NCI-H526 (cell line): ENCODE measurements at regions not wholly inside any gene's neighbourhood (a gene's known extent, or its start where the extent isn't known, plus 50 kb on each side); places are given as distances from the start of the nearest gene placed in this dataset.
"Not testable (repeated sequence)": the region's sequence is repeated elsewhere in the genome, so short reads cannot be mapped to it uniquely, and the experiment has no call there.

Experiments used
- DNase-seq, 2 experiments: peaks; one replicate each; lab custom pipeline; 2025; lab: John Stamatoyannopoulos, UW

DNA sequence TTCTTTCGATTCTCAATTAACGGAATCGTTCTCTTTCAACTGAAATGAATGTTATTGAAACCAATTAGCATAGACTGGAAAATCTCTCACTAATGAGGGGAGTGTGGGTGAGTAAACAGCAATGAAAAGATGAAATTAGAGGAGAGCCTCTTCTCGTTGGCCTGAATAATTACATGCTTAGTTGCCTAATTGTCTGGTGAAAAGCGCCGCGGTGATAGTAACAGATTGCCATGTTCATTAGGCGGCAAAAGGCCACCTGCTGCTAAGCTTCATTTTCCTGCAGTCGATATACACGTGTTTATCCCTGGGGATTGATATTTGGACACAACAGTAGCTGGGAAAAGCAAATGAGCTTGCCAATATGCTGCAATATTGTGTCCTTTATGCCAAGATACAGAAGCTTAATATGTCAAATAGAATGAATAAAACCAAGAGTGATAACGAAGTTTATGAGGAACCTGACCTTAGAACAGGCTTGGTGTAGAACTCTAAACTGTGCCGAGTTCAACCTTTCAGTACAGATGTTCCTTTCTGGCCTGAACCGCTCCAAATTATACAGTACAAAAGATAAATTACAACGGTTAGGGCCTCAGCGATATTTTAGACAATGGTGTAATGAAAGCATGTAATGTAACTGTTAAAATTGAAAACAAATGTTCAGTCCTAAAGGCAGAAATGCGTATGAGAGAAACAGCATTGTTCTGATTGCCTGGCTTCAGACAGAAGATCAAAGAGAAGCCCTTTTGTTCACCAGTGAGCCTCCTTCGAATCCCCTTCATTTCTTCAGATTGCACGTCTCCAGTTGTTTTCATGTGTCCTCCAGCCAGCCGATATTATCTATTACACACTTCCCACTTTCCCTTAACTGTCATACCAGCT, 185.2 kb downstream of the SHOX2 start:
- DNase-seq, result peak in 1 of 2 experiments; percentile 45

DNA sequence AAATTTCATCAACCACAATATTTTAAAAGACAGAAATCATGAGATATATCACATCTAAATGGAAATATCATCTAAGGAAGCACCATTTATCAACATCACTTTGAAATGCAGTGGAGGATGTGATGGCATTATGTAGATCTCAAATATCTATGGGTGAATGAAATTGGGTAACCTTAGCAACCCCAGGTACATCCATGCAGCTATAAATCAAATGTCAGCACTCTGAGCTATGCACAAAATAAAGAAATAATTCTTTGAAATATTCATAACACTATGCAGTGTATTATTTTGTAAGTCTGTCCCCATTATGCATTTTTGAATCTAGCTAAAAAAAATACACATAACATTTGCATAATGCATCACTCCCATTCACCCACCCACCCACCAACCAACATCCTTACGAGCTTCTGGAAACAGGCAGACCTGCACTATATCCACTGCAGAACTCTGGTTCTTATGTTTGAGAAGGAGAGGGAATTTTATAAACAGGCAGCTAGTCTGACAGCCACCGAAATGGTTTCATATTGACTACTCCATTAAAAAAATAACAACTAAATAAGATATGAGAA, 186.8 kb downstream of the SHOX2 start:
- no peak for DNase-seq

DNA sequence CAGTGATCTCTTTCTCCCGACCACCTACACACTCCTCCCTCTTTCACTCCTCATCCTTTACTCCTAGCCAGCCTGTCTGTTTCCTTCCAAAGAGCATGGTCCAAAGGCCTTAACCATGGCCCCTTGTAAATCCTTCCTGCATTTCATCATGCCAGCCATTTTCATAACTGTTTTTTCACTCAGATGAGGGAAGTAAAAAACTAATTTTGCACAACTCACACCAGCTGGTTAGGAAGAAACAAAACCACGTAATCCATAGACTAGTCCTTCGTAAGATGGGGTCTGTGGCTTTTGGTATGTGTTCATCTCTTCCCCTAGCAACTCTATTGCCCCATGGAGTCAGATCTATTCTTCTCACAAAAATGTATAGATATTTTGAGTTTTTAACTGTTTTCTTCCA, 187.8 kb downstream of the SHOX2 start:
- DNase-seq, result no peak

DNA sequence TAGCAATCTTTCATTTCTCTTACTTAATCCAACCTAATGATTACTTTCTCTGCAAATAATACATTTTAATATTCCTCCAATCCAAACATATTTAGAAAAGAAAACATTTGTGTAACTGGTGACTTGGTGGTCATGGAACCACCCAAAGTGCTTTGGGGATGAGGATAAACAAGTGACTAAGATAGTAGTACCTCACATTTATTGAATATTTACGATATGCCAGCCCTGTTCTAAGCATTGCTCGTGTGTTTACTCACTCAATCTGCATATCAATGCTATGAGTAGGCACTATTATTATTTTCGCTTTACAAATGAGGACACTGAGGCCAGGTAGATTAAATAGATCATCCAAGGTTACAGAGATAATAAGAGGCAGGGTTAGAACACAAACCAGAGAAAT, 189.5 kb downstream of the SHOX2 start:
- DNase-seq, result no peak

DNA sequence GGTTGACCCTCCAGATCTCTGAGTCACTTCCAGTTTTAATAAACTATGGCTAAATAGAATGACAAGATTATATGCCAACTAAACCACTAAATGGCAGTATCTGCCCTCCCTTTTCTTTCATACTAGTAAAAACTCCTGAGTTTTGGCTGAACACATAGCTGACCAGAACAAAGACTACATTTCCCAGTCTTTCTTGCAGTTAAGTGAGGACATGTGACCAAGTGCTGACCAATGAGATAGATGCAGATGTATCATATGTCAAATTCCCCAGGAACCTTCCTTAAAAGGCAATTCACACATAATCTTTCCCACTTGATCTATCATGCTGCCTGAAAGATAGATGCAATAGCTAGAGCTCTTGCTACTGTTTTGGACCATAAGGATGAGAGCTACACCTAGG, 191.3 kb downstream of the SHOX2 start:
- no peak for DNase-seq

DNA sequence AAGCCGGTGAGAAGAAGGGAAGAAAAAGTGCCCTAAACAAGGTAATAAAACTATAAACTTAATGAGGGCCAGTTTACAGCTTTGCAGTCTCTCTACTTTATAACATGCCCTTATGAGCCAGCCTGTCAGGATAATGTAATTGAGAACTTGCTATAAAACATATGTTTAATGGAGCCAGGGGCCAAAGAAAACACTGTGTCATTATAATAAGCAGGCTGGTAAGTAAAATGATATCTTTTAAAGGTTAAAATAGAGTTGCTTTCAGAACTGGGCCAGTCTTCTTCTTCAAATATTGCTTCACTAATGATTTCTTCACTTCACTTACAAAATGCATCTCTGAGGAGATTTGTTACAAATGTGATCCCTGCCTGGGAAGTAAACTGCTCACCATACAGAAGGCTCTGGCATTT, 192.5 kb downstream of the SHOX2 start:
- no peak for DNase-seq

DNA sequence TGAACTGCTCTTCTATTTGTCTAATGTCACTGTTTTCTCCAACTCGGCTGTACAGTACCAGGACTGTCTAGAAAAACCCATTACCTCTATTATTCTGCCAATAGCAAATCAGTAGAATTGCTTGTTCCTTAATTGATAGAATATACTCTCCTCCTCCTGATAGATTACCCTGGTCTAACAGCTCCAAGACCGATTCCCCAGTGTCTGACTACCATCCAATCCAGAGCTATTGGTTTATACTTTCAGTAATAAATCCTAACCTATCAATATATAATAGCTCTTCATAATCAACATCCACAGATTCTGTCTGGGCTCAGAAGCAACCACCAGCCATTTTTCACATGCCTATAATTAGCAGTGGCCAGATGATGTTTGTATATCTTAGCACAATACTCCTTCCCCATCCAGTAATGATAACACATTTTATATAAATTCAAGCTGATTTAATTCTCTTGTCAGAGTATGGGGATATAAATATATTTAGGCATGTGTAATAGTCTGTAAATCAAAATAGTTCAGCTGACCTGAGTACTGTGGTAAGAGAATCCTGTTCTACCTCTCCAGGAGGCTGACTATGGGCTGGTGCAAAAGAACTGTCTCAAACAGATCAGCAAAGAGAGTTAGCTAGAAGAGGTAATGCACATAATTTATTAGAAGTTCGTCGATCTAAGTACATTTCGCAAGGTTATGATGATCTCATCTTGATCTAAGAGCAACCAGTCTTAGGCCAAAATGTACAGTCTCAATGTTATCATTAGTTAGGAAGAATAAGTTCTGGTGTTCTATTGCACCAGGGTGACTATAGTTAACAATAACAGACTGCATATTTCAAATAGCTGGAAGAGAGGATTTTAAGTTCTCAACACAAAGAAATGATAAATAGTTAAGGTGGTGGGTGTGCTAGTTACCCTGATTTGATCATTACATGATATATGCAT, 193.4 kb downstream of the SHOX2 start:
- DNase-seq, result no peak

DNA sequence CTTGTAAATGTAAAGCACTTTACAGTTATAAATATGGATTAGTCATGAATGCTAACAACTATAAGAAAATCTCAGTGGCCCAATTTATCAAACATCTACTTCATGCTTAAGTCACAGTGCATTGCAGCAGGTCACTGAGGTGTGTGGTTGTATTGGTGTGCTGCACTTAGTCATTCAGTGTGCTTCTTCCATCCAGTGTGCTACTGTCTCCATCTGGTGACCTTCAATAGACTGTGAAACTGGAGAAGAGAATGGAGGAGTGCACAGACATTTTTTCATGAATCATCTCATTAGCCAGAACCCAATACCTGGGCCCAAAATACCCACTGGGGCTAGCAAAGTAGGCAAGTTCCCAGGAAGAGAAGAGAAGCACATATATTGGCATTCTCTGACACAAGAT, 199.6 kb downstream of the SHOX2 start:
- DNase-seq, result no peak

DNA sequence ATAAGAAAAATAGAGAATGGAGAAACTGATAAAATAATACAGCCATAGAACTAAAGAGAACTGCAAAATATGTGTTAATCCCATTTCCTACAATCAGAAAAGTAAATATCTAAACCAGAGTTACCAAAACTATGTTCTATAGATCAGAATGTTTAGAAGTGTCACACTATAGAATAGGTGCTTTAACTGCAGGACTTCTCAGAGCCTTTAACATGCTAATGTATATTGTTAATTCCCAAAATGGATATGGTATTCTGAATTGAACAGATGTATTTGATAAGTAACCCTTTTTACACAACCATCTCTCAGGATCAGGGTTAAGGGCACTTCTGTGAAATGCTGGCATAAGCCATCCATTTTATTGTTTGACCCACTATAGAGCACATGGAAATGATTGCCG, 200.3 kb downstream of the SHOX2 start:
- no peak for DNase-seq

DNA sequence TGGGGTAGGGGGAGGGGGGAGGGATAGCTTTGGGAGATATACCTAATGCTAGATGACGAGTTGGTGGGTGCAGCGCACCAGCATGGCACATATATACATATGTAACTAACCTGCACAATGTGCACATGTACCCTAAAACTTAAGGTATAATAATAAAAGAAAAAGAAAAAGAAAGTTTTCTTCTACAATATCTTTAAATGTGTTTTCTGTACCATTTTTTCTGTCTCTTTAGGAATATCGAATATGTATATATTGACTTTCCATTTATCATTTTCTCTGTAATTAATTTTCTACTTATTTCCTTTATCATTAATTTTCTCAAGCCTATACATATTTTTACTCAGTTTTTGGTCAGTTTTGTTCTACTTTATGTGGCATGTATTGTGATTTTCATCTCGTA, 203.5 kb downstream of the SHOX2 start:
- not testable (repeated sequence) for DNase-seq

DNA sequence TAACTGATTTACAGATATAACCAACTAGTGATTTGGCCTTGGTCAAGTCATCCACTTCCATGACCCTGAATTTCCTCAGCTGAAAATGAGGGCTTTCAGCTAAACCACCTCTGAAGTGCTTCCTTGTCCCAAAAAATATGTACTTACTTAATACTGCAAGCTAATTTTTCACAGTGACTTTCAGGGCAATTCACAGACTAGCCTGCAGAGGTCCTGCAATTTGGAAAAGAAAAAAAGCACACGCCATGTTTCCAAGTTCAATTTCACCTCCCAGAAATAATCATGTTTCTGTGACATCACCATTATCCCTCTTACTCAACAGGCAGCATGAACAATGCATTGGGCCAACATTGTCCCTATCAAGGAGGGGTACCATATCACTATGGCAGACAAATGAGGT, 218.2 kb downstream of the SHOX2 start:
- DNase-seq, result no peak

DNA sequence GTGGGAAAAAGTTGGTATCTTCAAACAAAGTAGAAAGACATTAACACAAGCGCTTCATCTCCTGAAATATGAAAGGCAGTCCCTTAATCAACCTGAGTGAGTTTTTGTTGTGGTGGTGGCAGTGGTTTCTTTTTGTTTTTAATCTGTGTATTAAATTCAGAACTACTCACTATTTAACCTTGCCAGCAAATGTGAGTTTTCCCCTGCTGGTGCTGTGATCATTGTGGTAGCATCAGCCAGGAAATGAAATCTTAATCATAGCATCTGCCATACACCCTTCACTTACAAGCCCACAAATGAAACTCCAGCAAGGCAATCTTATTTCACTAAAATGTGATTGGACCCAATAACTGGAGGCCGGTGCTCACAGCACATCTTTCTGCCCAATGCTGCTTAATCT, 229.7 kb downstream of the SHOX2 start:
- no peak for DNase-seq

DNA sequence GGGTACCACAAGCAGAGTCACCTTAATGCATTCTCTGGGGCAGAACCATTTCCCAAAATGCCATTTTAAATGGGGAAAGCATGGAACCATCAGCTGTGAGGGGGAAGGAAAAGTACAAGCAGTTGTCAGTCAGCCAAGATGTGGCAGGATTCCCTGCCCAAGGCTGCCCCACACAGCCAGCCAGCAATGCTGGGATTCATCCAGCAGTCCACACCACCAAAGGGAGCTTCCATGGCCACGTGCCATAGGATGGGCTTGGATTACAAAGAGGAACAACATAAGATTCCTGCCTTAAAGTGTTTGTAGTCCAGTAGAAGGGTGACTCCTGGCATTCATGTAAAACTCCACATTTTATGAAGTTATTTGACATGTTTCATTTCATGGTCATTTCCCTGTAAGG, 233.3 kb downstream of the SHOX2 start:
- DNase-seq, result no peak

DNA sequence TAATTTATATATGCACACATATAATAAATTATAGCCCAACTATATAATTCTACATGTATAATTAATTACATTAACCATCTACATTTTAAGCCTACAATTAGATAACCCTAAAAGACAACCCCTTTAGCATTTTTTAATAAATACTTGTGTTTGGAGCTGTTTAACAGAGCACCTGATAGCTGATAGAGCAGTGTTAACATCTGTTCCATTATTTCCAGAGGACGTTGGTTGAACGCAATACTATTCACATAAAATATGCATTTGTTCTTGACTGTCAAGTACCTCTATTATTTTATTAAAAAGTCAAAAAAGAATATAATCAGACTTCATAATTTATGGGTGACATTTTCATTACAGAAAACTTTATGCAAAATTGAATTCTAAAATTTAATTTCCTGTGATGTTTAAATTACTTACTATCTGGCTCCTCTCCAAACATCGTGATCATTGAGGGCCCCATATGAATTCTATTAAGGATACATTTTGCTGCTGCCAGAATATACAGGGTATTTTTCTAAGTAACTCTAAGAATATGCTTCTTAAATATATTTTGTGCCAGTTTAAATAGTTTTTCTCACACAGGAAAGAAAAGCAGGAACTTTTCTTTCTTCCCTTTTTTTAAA, 234.3 kb downstream of the SHOX2 start:
- no peak for DNase-seq

DNA sequence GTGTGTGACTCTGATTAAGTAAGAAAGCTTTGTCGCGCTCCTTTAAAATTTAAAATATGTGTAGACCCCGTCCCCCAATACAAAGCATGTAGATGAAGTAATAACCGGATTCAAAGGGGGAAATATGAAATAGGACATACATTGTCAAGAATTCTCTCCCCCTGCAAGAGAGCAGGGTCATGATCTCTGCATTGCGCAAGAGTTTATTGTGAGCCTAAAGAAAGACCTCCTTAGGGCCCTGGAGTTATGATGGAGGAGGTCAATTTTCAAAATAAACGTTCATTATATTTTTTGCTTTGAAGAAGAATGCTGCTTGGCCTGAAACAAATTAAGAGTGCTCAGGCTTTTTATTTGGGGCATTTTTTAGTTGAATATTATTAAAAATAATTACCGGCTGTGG, 235.0 kb downstream of the SHOX2 start:
- no peak for DNase-seq

DNA sequence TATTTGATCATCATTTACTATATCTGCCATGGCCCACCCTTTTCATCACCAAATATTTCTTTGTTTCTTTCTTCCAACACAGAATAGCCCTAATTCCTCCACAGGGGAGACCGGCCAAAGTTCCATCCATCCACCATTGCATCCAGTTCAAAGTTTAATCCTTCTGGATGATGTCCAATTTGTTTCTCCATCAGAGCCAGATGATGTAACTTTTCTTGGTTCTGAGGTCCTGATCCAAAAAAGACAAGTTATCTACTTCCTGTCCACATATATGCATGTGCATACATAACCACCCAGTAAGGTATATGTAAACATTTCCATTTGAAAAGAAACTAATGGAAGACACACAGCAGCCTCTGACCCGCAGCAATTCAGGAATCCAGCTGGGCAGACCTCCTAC, 237.3 kb downstream of the SHOX2 start:
- no peak for DNase-seq

DNA sequence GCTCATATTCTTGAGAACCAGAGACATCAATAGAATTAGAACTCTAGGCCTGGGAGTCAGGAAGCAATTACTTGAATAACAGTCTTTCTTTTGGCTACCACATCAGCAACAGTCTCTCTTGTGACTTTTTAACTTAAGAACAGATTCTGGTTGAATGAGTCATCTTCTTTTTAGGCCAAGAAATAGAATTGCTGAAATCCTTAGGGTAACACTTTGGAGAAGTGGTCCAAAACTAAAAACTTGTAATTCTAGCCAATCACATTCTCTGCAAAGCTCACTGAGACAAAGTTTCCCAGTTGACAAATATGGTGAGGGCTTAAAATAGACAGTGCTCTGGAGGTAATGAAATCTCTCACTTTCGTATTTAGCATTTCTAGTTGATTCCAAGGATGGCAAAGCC, 238.0 kb downstream of the SHOX2 start:
- no peak for DNase-seq

DNA sequence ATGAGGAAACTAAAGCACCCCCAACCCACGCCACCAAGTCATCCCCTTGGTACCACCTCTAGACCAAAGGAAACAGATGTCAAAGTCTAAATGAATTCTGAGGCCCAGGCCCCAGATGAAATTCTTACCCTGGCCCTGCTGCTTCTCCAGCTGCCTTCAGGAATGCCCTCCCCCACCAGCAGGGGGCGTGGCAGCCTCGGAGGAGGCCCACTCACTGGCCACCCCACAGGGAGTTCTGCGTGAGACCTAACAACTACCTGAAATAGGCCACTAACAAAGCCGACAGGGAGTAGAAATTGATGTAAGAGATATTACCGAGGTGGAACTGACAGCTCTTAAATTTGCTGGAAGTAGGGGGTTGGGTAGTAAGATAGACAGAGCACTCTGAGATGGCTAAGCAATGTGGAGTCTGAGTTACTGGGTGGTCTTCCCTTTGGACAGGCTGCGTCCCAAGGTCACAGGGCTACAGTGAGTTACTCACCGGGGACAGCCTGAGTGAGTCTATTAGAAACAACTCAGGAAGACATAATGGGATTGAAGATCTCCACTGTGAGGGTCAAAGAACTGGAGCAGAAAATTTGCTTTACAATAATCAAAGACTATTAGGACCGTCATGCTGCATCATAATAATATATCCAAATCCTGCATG, 240.7 kb downstream of the SHOX2 start:
- peak; percentile 20 to 72 for DNase-seq

DNA sequence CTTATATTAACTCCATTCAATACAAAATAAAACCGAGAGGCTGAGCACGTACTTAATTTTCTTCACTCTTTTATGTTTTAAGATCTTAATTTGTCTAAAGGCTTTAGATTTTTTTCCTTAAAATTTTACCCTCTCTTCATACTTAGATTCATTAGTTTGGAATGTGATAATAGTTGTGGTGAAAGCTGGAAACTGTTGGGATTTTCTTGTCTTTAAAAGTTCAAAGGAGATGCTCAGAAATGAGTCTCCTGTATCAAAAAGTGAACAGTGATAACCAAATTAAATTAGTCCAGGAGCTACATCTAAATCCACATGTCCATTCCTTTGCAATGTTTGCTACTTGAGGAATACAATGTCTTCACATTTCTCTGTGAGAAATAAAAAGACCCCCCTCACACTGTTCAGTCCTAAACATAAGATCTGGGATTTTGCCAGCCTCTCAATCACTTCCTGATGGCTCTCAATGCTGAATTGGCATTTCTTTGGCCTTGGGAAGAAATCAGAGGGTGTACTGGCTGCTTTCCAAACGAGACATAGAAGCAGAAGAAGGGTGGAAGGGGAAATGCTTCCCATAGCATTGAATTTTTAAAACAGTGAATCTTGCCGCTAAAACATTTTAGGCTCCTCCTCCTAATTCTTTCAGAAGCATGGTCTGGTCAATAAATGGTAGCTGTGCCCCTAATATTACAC, 245.0 kb downstream of the SHOX2 start:
- DNase-seq, result no peak

DNA sequence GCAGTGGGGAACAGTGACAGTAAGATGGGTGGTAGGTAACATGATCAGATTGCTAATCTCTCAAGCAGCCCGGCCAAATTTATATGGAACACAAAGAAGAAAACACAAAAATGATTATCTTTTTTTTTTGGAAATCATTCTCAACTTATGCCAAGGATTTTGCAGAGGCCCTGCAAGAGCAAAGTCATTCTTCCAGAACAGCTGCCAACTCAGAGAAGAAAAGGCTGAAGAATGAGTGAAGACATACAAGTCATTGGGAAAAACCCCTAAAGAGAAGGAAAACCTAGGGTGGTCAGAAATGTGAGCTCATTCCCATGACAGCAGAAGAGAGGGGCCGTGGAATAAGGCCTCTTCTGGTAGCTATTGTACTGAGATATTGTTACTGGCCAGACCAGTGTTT, 246.7 kb downstream of the SHOX2 start:
- no peak for DNase-seq

DNA sequence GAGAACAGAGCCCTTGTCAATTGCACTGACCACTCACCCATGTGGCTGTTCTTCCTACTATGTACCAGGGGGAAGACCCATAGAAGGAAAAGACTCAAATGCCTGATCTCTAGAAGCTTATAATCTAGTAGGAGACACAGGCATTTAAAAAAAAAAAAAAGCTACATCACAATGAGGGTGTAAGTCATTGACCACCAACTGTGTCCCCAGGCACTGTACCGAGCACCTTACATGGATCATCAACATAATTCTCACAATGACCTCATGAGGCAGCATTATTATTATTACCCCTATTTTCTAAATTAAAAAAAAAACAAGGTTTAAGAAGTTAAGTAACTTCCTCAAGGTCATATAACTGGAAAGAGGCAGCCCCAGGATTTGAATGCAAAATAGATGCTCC, 247.4 kb downstream of the SHOX2 start:
- DNase-seq, result no peak
